Stimulated activated CD8-positive, alpha-beta memory T cell treated with anti-CD3 and anti-CD28 coated beads, Interleukin-4, amount 100 ng/mL, for 1 hour (primary cell): ENCODE measurements at regions not wholly inside any gene's neighbourhood (a gene's known extent, or its start where the extent isn't known, plus 50 kb on each side); places are given as distances from the start of the nearest gene placed in this dataset.

Experiments
- DNase-seq, 2 donors: peaks; one replicate each; pipeline ENCODE4 v3.0.0-alpha.2; 2020; ENCODE audit warnings: low read depth in 2 of 2, low spot score in 1 of 2

GRCh38 chr3:124091716-124092115 is 99.8 kb upstream of the ROPN1 start:
- no peak for DNase-seq

GRCh38 chr3:124092811-124093210 is 100.9 kb upstream of the ROPN1 start:
- DNase-seq = no peak

- DNase-seq = no peak
These were observed 102.6 kb upstream of the ROPN1 start for GRCh38 chr3:124094496-124094895.

- no peak for DNase-seq
These were observed 105.6 kb upstream of the ROPN1 start for GRCh38 chr3:124097362-124098131.

GRCh38 chr3:124101643-124102042 is 109.7 kb upstream of the ROPN1 start:
- DNase-seq = no peak

GRCh38 chr3:124107104-124107890 is 115.4 kb upstream of the ROPN1 start:
- DNase-seq = no peak

- no peak for DNase-seq
These were observed 116.5 kb upstream of the ROPN1 start for GRCh38 chr3:124108446-124108845.

- DNase-seq = no peak
These were observed 121.6 kb upstream of the ROPN1 start for GRCh38 chr3:124113485-124113884.

GRCh38 chr3:124115279-124115678 is 123.4 kb upstream of the ROPN1 start:
- DNase-seq = no peak

- DNase-seq = no peak
These were observed 124.0 kb upstream of the ROPN1 start for GRCh38 chr3:124115956-124116355.

- DNase-seq = no peak
These were observed 125.0 kb upstream of the ROPN1 start for GRCh38 chr3:124116906-124117305.

GRCh38 chr3:124117486-124117885 is 125.6 kb upstream of the ROPN1 start:
- no peak for DNase-seq

GRCh38 chr3:124118397-124118796 is 126.5 kb upstream of the ROPN1 start:
- DNase-seq = no peak

GRCh38 chr3:124119056-124119716 is 127.3 kb upstream of the ROPN1 start:
- no peak for DNase-seq

GRCh38 chr3:124121379-124122312 is 129.7 kb upstream of the ROPN1 start:
- no peak for DNase-seq

GRCh38 chr3:124125315-124125714 is 133.4 kb upstream of the ROPN1 start:
- DNase-seq = no peak

GRCh38 chr3:124126436-124127023 is 134.6 kb upstream of the ROPN1 start:
- DNase-seq = no peak

GRCh38 chr3:124131158-124131557 is 139.2 kb upstream of the ROPN1 start:
- DNase-seq = no peak

- no peak for DNase-seq
These were observed 139.7 kb upstream of the ROPN1 start for GRCh38 chr3:124131580-124131979.

GRCh38 chr3:124132813-124133212 is 140.9 kb upstream of the ROPN1 start:
- DNase-seq = no peak
